ENCODE measurements at regions not wholly inside any gene's neighbourhood (a gene's known extent, or its start where the extent isn't known, plus 50 kb on each side); places are given as distances from the start of the nearest gene placed in this dataset.

DNA sequence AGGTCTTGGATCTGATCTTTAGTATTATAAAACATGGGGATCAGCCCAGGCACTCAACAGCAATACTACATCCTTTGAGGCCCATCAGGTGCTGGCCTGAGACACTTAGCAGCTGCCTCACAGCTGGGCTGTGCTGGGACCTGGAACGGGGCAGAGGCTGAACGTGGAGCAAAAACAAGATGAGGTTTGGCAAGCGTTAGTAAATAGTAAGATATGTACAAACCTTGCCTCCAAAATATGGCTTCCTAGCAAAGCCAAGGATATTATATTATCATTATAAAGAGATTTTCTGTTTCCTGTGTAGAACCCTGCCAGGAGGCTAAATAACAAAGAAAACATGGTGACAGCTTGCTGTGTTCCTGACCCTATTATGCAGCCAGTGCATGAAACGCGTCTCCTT lies 60.0 kb upstream of the SPON1 start:
- TF ChIP-seq, protein P1, sequence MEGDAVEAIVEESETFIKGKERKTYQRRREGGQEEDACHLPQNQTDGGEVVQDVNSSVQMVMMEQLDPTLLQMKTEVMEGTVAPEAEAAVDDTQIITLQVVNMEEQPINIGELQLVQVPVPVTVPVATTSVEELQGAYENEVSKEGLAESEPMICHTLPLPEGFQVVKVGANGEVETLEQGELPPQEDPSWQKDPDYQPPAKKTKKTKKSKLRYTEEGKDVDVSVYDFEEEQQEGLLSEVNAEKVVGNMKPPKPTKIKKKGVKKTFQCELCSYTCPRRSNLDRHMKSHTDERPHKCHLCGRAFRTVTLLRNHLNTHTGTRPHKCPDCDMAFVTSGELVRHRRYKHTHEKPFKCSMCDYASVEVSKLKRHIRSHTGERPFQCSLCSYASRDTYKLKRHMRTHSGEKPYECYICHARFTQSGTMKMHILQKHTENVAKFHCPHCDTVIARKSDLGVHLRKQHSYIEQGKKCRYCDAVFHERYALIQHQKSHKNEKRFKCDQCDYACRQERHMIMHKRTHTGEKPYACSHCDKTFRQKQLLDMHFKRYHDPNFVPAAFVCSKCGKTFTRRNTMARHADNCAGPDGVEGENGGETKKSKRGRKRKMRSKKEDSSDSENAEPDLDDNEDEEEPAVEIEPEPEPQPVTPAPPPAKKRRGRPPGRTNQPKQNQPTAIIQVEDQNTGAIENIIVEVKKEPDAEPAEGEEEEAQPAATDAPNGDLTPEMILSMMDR (IDR thresholded peaks at IDR 0.05), result no peak
- TF ChIP-seq POLR2A (IDR thresholded peaks at IDR 0.05), result no peak
